ENCODE measurements at regions not wholly inside any gene's neighbourhood (a gene's known extent, or its start where the extent isn't known, plus 50 kb on each side); places are given as distances from the start of the nearest gene placed in this dataset.

DNA sequence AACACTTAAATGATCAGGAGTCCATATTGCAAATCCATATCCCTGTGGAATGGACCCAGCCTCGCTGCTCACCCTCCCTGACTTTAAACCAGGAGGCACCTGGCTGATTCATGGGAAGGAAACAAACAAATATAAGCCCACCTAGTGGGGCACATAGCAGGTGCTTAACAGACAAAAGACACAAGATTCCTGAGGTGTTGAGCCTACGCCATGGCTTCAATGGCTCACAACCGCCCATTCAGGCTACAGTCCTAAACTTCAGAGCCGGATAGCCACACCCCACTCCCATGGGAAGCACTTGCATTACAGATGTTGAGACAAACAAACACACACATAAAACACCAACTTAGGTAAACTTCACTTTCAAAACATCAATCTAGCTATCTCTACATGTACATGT lies 359.9 kb downstream of the ICE1 start:
- TF ChIP-seq, protein P1, sequence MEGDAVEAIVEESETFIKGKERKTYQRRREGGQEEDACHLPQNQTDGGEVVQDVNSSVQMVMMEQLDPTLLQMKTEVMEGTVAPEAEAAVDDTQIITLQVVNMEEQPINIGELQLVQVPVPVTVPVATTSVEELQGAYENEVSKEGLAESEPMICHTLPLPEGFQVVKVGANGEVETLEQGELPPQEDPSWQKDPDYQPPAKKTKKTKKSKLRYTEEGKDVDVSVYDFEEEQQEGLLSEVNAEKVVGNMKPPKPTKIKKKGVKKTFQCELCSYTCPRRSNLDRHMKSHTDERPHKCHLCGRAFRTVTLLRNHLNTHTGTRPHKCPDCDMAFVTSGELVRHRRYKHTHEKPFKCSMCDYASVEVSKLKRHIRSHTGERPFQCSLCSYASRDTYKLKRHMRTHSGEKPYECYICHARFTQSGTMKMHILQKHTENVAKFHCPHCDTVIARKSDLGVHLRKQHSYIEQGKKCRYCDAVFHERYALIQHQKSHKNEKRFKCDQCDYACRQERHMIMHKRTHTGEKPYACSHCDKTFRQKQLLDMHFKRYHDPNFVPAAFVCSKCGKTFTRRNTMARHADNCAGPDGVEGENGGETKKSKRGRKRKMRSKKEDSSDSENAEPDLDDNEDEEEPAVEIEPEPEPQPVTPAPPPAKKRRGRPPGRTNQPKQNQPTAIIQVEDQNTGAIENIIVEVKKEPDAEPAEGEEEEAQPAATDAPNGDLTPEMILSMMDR (IDR thresholded peaks at IDR 0.05; ENCODE audit: insufficient read depth, low read depth, low read length): no peak
- no peak for TF ChIP-seq EZH2 (IDR thresholded peaks at IDR 0.05; ENCODE audit: insufficient read depth, low read length)
